ENCODE measurements at regions not wholly inside any gene's neighbourhood (a gene's known extent, or its start where the extent isn't known, plus 50 kb on each side); places are given as distances from the start of the nearest gene placed in this dataset.

GRCh38 chr13:91142572-91142971, 204.9 kb upstream of the MIR17HG start:
- no peak for DNase-seq

- no peak for DNase-seq
Observed at GRCh38 chr13:91144054-91144453, 203.4 kb upstream of the MIR17HG start.

GRCh38 chr13:91144486-91144885, 203.0 kb upstream of the MIR17HG start:
- DNase-seq: no peak

- DNase-seq: no peak
Observed at GRCh38 chr13:91145571-91146205, 201.8 kb upstream of the MIR17HG start.

- no peak for DNase-seq
Observed at GRCh38 chr13:91146601-91147000, 200.9 kb upstream of the MIR17HG start.

- no peak for DNase-seq
Observed at GRCh38 chr13:91148098-91148497, 199.4 kb upstream of the MIR17HG start.

- no peak for DNase-seq
Observed at GRCh38 chr13:91151921-91152320, 195.6 kb upstream of the MIR17HG start.

GRCh38 chr13:91153372-91153771, 194.1 kb upstream of the MIR17HG start:
- no peak for DNase-seq

- no peak for DNase-seq
Observed at GRCh38 chr13:91154558-91155353, 192.7 kb upstream of the MIR17HG start.

GRCh38 chr13:91155512-91156114, 191.9 kb upstream of the MIR17HG start:
- no peak for DNase-seq

- DNase-seq: no peak
Observed at GRCh38 chr13:91157273-91158016, 190.0 kb upstream of the MIR17HG start.

GRCh38 chr13:91158017-91158395, 189.5 kb upstream of the MIR17HG start:
- DNase-seq: no peak

- no peak for DNase-seq
Observed at GRCh38 chr13:91162180-91162579, 185.3 kb upstream of the MIR17HG start.

GRCh38 chr13:91162589-91162988, 184.9 kb upstream of the MIR17HG start:
- DNase-seq: no peak

GRCh38 chr13:91165758-91166157, 181.7 kb upstream of the MIR17HG start:
- DNase-seq: no peak

GRCh38 chr13:91166714-91167511, 180.6 kb upstream of the MIR17HG start:
- DNase-seq: no peak

GRCh38 chr13:91167706-91168385, 179.6 kb upstream of the MIR17HG start:
- DNase-seq: no peak

- DNase-seq: no peak
Observed at GRCh38 chr13:91168386-91168711, 179.1 kb upstream of the MIR17HG start.

GRCh38 chr13:91169321-91170050, 178.0 kb upstream of the MIR17HG start:
- no peak for DNase-seq

- DNase-seq: no peak
Observed at GRCh38 chr13:91172160-91172559, 175.3 kb upstream of the MIR17HG start.

GRCh38 chr13:91174886-91175501, 172.5 kb upstream of the MIR17HG start:
- DNase-seq: no peak

Data from activated T-cell treated with anti-CD3 and anti-CD28 coated beads, Interleukin-2, amount 50 U/mL, for 1 hour (primary cell).